Mesendoderm (in vitro differentiated cells): ENCODE measurements at regions not wholly inside any gene's neighbourhood (a gene's known extent, or its start where the extent isn't known, plus 50 kb on each side); places are given as distances from the start of the nearest gene placed in this dataset.

Source experiments
- DNase-seq: peaks from one replicate; pipeline ENCODE4 v3.0.0; 2013
- H2AK5ac ChIP-seq: 2 replicates; pipeline ENCODE4 v1.6.1; 2013; ENCODE audit warnings: low read length, inconsistent platforms
- H2BK120ac ChIP-seq: 2 replicates; pipeline ENCODE4 v1.6.1; 2013; ENCODE audit warnings: low read depth, mild to moderate bottlenecking, low read length, moderate library complexity, mixed read lengths
- H2BK15ac ChIP-seq: replicated peaks from 2 replicates; pipeline ENCODE4 v1.6.1; 2013; ENCODE audit warnings: low read depth, mild to moderate bottlenecking, moderate library complexity
- H2BK5ac ChIP-seq: 2 replicates; pipeline ENCODE4 v1.6.1; 2013; ENCODE audit warnings: low read length, inconsistent platforms
- H3K18ac ChIP-seq: 2 replicates; pipeline ENCODE4 v1.6.1; 2013; ENCODE audit warnings: mild to moderate bottlenecking, low read length, mixed read lengths
- H3K23ac ChIP-seq: one replicate; pipeline ENCODE4 v1.6.1; 2013; ENCODE audit warnings: low read length
- H3K27ac ChIP-seq: 2 replicates; pipeline ENCODE4 v1.5.1; 2013; ENCODE audit warnings: low read depth, mild to moderate bottlenecking, inconsistent platforms, low read length, moderate library complexity
- H3K27me3 ChIP-seq: 2 replicates; pipeline ENCODE4 v1.6.1; 2013; ENCODE audit warnings: low read length, control low read depth, mild to moderate bottlenecking, inconsistent platforms; ENCODE audit not compliant: insufficient read depth, poor library complexity
- H3K36me3 ChIP-seq: 2 replicates; pipeline ENCODE4 v1.6.1; 2013; ENCODE audit warnings: low read length, inconsistent platforms; ENCODE audit not compliant: control insufficient read depth, insufficient read depth
- H3K4ac ChIP-seq: one replicate; pipeline ENCODE4 v1.6.1; 2013; ENCODE audit warnings: low read depth, mild to moderate bottlenecking, low read length, moderate library complexity
- H3K4me1 ChIP-seq: 2 replicates; pipeline ENCODE4 v1.6.1; 2013; ENCODE audit warnings: low read depth, low read length, inconsistent platforms; ENCODE audit not compliant: control insufficient read depth
- H3K4me2 ChIP-seq: 2 replicates; pipeline ENCODE4 v1.6.1; 2013; ENCODE audit warnings: low read length
- H3K4me3 ChIP-seq: 2 replicates; pipeline ENCODE4 v1.5.1; 2013; ENCODE audit warnings: mild to moderate bottlenecking, low read length
- H3K56ac ChIP-seq: one replicate; pipeline ENCODE4 v1.6.1; 2013; ENCODE audit warnings: low read length
- H3K79me1 ChIP-seq: 2 replicates; pipeline ENCODE4 v1.6.1; 2013; ENCODE audit warnings: low read length, inconsistent platforms
- H3K79me2 ChIP-seq: 2 replicates; pipeline ENCODE4 v1.6.1; 2013; ENCODE audit warnings: mild to moderate bottlenecking, low read length; ENCODE audit not compliant: control insufficient read depth, insufficient read depth
- H3K9ac ChIP-seq: 2 replicates; pipeline ENCODE4 v1.6.1; 2013; ENCODE audit warnings: low read length, inconsistent platforms
- H4K5ac ChIP-seq: one replicate; pipeline ENCODE4 v1.6.1; 2013; ENCODE audit warnings: low read length
- H4K8ac ChIP-seq: one replicate; pipeline ENCODE4 v1.6.1; 2013; ENCODE audit warnings: low read depth, mild to moderate bottlenecking, control low read depth, low read length, moderate library complexity
- WGBS: extraction: QIAGEN DNeasy Blood & Tissue Kit; methylation state at CpG from one replicate; pipeline ENCODE4 v1.1.7; 2013; ENCODE audit warnings: low lambda C conversion rate, missing lambda C conversion rate; ENCODE audit not compliant: insufficient coverage; ENCODE audit errors: extremely low coverage; 5-methylcytosine and 5-hydroxymethylcytosine counted together

- H2AK5ac ChIP-seq: no peak overlapping the region
- no peaks in the 10 kb centered on the region for H3K27me3 ChIP-seq
- H3K23ac ChIP-seq: no peak overlapping the region
- no peak overlapping the region for H4K5ac ChIP-seq
- no CpG with 5 or more reads among the region's 2 CpGs for WGBS
- H3K27ac ChIP-seq: no peak overlapping the region
- H4K8ac ChIP-seq: no peak overlapping the region
- no peak overlapping the region for H3K4me2 ChIP-seq
- no peak overlapping the region for H3K9ac ChIP-seq
- no peaks in the 10 kb centered on the region for H3K79me1 ChIP-seq
- H2BK120ac ChIP-seq: no peak overlapping the region
- H3K4me3 ChIP-seq: no peak overlapping the region
- H3K79me2 ChIP-seq: no peaks in the 10 kb centered on the region
- H3K18ac ChIP-seq: no peak overlapping the region
- no peak overlapping the region for H2BK15ac ChIP-seq
- no peak overlapping the region for H3K56ac ChIP-seq
- DNase-seq: no peak
- H3K36me3 ChIP-seq: no peaks in the 10 kb centered on the region
- H3K4ac ChIP-seq: no peak overlapping the region
- no peaks in the 10 kb centered on the region for H3K4me1 ChIP-seq
- no peak overlapping the region for H2BK5ac ChIP-seq
These were observed 176.6 kb upstream of the PDGFD start for GRCh38 chr11:104340590-104340989.

- Histone ChIP-seq H3K4ac (no peak overlapping the region), H3K9ac (no peak overlapping the region), H4K8ac (no peak overlapping the region), H2BK15ac (no peak overlapping the region), H3K27ac (no peak overlapping the region), H3K4me2 (no peak overlapping the region), H3K18ac (no peak overlapping the region), H3K36me3 (no peaks in the 10 kb centered on the region), H3K4me3 (no peak overlapping the region), H2BK120ac (no peak overlapping the region), H3K79me2 (no peaks in the 10 kb centered on the region), H3K56ac (no peak overlapping the region), H3K23ac (no peak overlapping the region), H2BK5ac (no peak overlapping the region), H3K4me1 (no peaks in the 10 kb centered on the region), H3K27me3 (no peaks in the 10 kb centered on the region), H4K5ac (no peak overlapping the region), H3K79me1 (no peaks in the 10 kb centered on the region), H2AK5ac (no peak overlapping the region)
- DNase-seq: no peak
- no CpG with 5 or more reads among the region's 10 CpGs for WGBS
These were observed 175.5 kb upstream of the PDGFD start for GRCh38 chr11:104339380-104339831.

GRCh38 chr11:104338186-104338585 is 174.2 kb upstream of the PDGFD start:
- Histone ChIP-seq H3K27ac (no peak overlapping the region), H3K4me3 (no peak overlapping the region), H3K36me3 (no peaks in the 10 kb centered on the region), H2BK15ac (no peak overlapping the region), H3K23ac (no peak overlapping the region), H3K79me1 (no peaks in the 10 kb centered on the region), H3K4ac (no peak overlapping the region), H3K79me2 (no peaks in the 10 kb centered on the region), H3K27me3 (no peaks in the 10 kb centered on the region), H3K9ac (no peak overlapping the region), H4K8ac (no peak overlapping the region), H3K18ac (no peak overlapping the region), H2AK5ac (no peak overlapping the region), H2BK120ac (no peak overlapping the region), H2BK5ac (no peak overlapping the region), H3K4me2 (no peak overlapping the region), H3K4me1 (no peaks in the 10 kb centered on the region), H4K5ac (no peak overlapping the region), H3K56ac (no peak overlapping the region)
- no peak for DNase-seq
- no CpG with 5 or more reads among the region's 1 CpG for WGBS

GRCh38 chr11:104337273-104337672 is 173.3 kb upstream of the PDGFD start:
- Histone ChIP-seq H3K4ac (no peak overlapping the region), H3K9ac (no peak overlapping the region), H2AK5ac (no peak overlapping the region), H3K23ac (no peak overlapping the region), H3K36me3 (no peaks in the 10 kb centered on the region), H3K79me1 (no peaks in the 10 kb centered on the region), H4K8ac (no peak overlapping the region), H3K56ac (no peak overlapping the region), H2BK5ac (no peak overlapping the region), H3K27ac (no peak overlapping the region), H3K18ac (no peak overlapping the region), H3K79me2 (no peaks in the 10 kb centered on the region), H3K27me3 (no peaks in the 10 kb centered on the region), H2BK120ac (no peak overlapping the region), H3K4me1 (no peaks in the 10 kb centered on the region), H3K4me2 (no peak overlapping the region), H4K5ac (no peak overlapping the region), H3K4me3 (no peak overlapping the region), H2BK15ac (no peak overlapping the region)
- whole genome bisulfite sequencing: no CpG with 5 or more reads among the region's 3 CpGs
- DNase-seq: no peak

- DNase-seq: peak; percentile 62
- Histone ChIP-seq H3K23ac (no peak overlapping the region), H4K5ac (no peak overlapping the region), H3K4me3 (no peak overlapping the region), H3K4ac (no peak overlapping the region), H3K27ac (no peak overlapping the region), H3K18ac (no peak overlapping the region), H3K56ac (no peak overlapping the region), H2BK5ac (no peak overlapping the region), H2AK5ac (no peak overlapping the region), H2BK120ac (no peak overlapping the region), H3K9ac (no peak overlapping the region), H4K8ac (no peak overlapping the region), H2BK15ac (no peak overlapping the region), H3K79me1 (no peaks in the 10 kb centered on the region), H3K27me3 (no peaks in the 10 kb centered on the region), H3K4me1 (no peaks in the 10 kb centered on the region), H3K4me2 (no peak overlapping the region), H3K36me3 (no peaks in the 10 kb centered on the region), H3K79me2 (no peaks in the 10 kb centered on the region)
- no CpG with 5 or more reads among the region's 4 CpGs for WGBS
These were observed 170.0 kb upstream of the PDGFD start for GRCh38 chr11:104333977-104334376.

GRCh38 chr11:104332110-104332509 is 168.2 kb upstream of the PDGFD start:
- Histone ChIP-seq H3K9ac (no peak overlapping the region), H3K23ac (no peak overlapping the region), H2BK120ac (no peak overlapping the region), H3K4me1 (no peaks in the 10 kb centered on the region), H3K79me1 (no peaks in the 10 kb centered on the region), H2BK5ac (no peak overlapping the region), H3K4me3 (no peak overlapping the region), H3K56ac (no peak overlapping the region), H3K4me2 (no peak overlapping the region), H3K4ac (no peak overlapping the region), H3K27ac (no peak overlapping the region), H3K27me3 (no peaks in the 10 kb centered on the region), H3K79me2 (no peaks in the 10 kb centered on the region), H4K5ac (no peak overlapping the region), H3K18ac (no peak overlapping the region), H4K8ac (no peak overlapping the region), H2AK5ac (no peak overlapping the region), H2BK15ac (no peak overlapping the region), H3K36me3 (no peaks in the 10 kb centered on the region)
- WGBS: no CpG with 5 or more reads among the region's 4 CpGs
- peak; percentile 76 for DNase-seq
